ENCODE measurements at regions not wholly inside any gene's neighbourhood (a gene's known extent, or its start where the extent isn't known, plus 50 kb on each side); places are given as distances from the start of the nearest gene placed in this dataset.

DNA sequence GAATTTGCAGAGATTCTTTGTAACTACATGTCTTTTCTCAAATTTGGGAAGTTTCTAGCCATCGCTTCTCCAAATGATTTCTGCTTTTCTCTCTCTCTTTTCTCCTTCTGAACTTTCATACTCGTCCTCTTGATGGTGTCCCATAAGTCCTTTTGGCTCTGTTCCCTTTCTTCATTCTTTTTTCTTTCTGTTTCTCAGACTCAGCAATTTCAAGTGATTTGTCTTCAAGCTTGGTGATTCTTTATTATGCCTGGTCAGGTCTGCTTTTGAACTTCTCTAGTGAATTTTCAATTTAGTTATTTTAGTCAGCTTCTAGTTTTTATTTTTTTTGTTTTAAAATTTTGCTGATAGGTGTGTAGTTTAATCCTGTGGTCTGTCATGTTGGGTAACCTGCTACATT lies 57.6 kb upstream of the EEF1E1 start:
- Histone ChIP-seq H3K27me3 (replicated peaks; ENCODE audit: insufficient read depth) (0 out of 2 replicates have a peak, but pooled peaks cover 15% of the 10 kb centered on the region), H3K4me3 (no peak overlapping the region), H3F3A (ENCODE audit: insufficient read depth) (no peaks in the 10 kb centered on the region), H4K20me1 (ENCODE audit: insufficient read depth) (no peaks in the 10 kb centered on the region), H3K36me3 (ENCODE audit: low read depth) (no peaks in the 10 kb centered on the region), H3K9ac (no peak overlapping the region), H3K4me1 (ENCODE audit: insufficient read depth) (no peaks in the 10 kb centered on the region), H3K9me2 (ENCODE audit: insufficient read depth) (no peaks in the 10 kb centered on the region), H3K4me2 (ENCODE audit: unreplicated experiment) (no peak overlapping the region), H2AFZ (no peak overlapping the region), H3K79me2 (ENCODE audit: insufficient read depth) (no peaks in the 10 kb centered on the region), H3K27ac (no peak overlapping the region), H3K9me3 (ENCODE audit: low read depth) (no peaks in the 10 kb centered on the region)
- no peak for TF ChIP-seq EZH2phosphoT487 (IDR thresholded peaks at IDR 0.05; ENCODE audit: insufficient read depth, low read depth)
- no peak for TF ChIP-seq EZH2 (IDR thresholded peaks at IDR 0.05; ENCODE audit: insufficient read depth, poor library complexity, severe bottlenecking)
- WGBS, 2 experiments (ENCODE audit: low coverage in 1 of 2, low lambda C conversion rate in 2 of 2, missing lambda C conversion rate in 2 of 2), result 30 to 32% methylated on average over 2 of the region's 2 CpGs
- DNase-seq, result no peak
- in situ Hi-C loops (cut with MboI), result no loop called here

DNA sequence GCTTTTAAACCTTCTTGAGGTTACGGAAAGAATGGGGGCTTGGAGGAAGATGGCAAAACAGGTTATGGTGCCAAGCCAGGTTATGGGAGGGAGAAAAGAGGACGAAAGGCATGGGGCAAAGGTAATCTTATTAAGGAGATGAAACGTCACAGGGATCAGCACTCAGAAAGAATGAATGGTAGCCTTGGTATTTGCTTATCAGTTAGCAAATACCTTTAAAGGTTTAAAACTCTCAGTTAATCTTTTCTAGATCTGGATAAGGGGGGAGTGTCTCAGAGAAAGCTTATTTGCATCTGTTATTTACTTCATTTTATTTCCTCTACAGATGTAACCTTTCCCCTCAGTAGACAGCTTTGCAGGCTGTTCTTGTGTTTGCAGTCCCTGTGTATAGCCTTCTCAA lies 55.5 kb upstream of the EEF1E1 start:
- Histone ChIP-seq H3K36me3 (ENCODE audit: low read depth) (no peaks in the 10 kb centered on the region), H3K4me2 (ENCODE audit: unreplicated experiment) (no peak overlapping the region), H4K20me1 (ENCODE audit: insufficient read depth) (no peaks in the 10 kb centered on the region), H3K79me2 (ENCODE audit: insufficient read depth) (no peaks in the 10 kb centered on the region), H3F3A (ENCODE audit: insufficient read depth) (no peaks in the 10 kb centered on the region), H3K9ac (no peak overlapping the region), H3K27ac (no peak overlapping the region), H3K4me3 (no peak overlapping the region), H3K9me2 (ENCODE audit: insufficient read depth) (no peaks in the 10 kb centered on the region), H3K4me1 (ENCODE audit: insufficient read depth) (no peaks in the 10 kb centered on the region), H3K27me3 (replicated peaks; ENCODE audit: insufficient read depth) (0 out of 2 replicates have a peak, but pooled peaks cover 19% of the 10 kb centered on the region), H3K9me3 (ENCODE audit: low read depth) (no peaks in the 10 kb centered on the region), H2AFZ (no peak overlapping the region)
- 36 to 38% methylated on average over 3 of the region's 3 CpGs for WGBS, 2 experiments (ENCODE audit: low coverage in 1 of 2, low lambda C conversion rate in 2 of 2, missing lambda C conversion rate in 2 of 2)
- DNase-seq, result no peak
- TF ChIP-seq EZH2 (IDR thresholded peaks at IDR 0.05; ENCODE audit: insufficient read depth, poor library complexity, severe bottlenecking) (no peak), EZH2phosphoT487 (IDR thresholded peaks at IDR 0.05; ENCODE audit: insufficient read depth, low read depth) (no peak)
- in situ Hi-C loops (cut with MboI), result no loop called here

DNA sequence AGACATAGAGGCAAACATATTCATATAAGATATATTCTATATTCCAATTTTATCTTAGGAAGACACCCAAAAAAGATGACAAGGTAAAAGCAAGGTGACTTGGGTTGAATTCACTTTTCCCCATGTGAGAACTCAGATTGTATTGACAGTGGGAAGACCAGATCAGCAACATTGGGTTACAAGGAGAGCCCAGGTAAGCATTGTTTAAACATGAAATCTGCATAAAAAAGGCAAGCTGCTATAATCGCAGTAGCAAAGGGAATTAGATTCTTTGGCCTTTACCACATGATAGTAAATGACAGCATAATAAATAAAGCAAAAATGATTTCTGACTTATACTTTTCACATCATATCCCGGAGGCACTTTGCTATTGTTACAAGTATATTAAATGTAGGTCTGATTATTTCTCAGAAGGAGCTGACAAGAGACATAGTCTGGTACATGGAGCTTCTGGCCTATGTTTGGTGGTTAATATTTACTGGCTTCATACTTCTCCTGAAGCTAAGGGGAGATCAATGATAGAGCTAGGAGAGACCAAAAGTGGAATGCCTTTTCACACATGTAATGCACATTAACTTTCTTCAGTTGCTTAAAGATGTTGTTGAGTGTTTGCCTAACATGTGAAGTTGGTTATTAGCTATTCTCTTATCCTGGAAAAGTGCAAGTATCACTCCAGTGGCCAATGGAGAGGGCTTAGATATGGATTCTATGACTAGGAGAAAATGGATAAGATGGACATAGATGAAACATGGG lies 53.1 kb upstream of the EEF1E1 start:
- no peaks in the 10 kb centered on the region for H3K79me2 ChIP-seq (ENCODE audit: insufficient read depth)
- no peak overlapping the region for H3K4me2 ChIP-seq (ENCODE audit: unreplicated experiment)
- no peaks in the 10 kb centered on the region for H3K4me1 ChIP-seq (ENCODE audit: insufficient read depth)
- no peak for DNase-seq
- peaks cover 32% of the 10 kb centered on the region; the same call in 1 of the 2 replicates for H3K27me3 ChIP-seq (replicated peaks; ENCODE audit: insufficient read depth)
- no peaks in the 10 kb centered on the region for H3F3A ChIP-seq (ENCODE audit: insufficient read depth)
- in situ Hi-C loops (cut with MboI), result no loop called here
- WGBS, 2 experiments (ENCODE audit: low coverage in 1 of 2, low lambda C conversion rate in 2 of 2, missing lambda C conversion rate in 2 of 2), result 19 to 23% methylated on average over 2 of the region's 2 CpGs
- H3K9me3 ChIP-seq (ENCODE audit: low read depth), result no peaks in the 10 kb centered on the region
- no peak overlapping the region for H3K4me3 ChIP-seq
- H3K9ac ChIP-seq, result no peak overlapping the region
- H3K27ac ChIP-seq, result no peak overlapping the region
- H4K20me1 ChIP-seq (ENCODE audit: insufficient read depth), result no peaks in the 10 kb centered on the region; the same call in 1 of the 2 replicates
- TF ChIP-seq EZH2 (IDR thresholded peaks at IDR 0.05; ENCODE audit: insufficient read depth, poor library complexity, severe bottlenecking) (no peak), EZH2phosphoT487 (IDR thresholded peaks at IDR 0.05; ENCODE audit: insufficient read depth, low read depth) (no peak)
- no peak overlapping the region for H2AFZ ChIP-seq
- H3K36me3 ChIP-seq (ENCODE audit: low read depth), result no peaks in the 10 kb centered on the region
- H3K9me2 ChIP-seq (ENCODE audit: insufficient read depth), result no peaks in the 10 kb centered on the region
